NCI-H446 treated with DMSO at 0.1 percent for 48 hours (cell line): ENCODE measurements at regions not wholly inside any gene's neighbourhood (a gene's known extent, or its start where the extent isn't known, plus 50 kb on each side); places are given as distances from the start of the nearest gene placed in this dataset.
"Not testable (repeated sequence)": the region's sequence is repeated elsewhere in the genome, so short reads cannot be mapped to it uniquely, and the experiment has no call there.

Source experiments
- DNase-seq: peaks from one replicate; lab custom pipeline; 2025; lab: John Stamatoyannopoulos, UW

- no peak for DNase-seq
Measured at GRCh38 chr1:64361974-64362373, 108.0 kb upstream of the CACHD1 start.

GRCh38 chr1:64363111-64363510 lies 106.8 kb upstream of the CACHD1 start:
- peak; percentile 82 for DNase-seq

- peak; percentile 30 for DNase-seq
Measured at GRCh38 chr1:64363616-64364015, 106.3 kb upstream of the CACHD1 start.

- no peak for DNase-seq
Measured at GRCh38 chr1:64366821-64367220, 103.1 kb upstream of the CACHD1 start.

GRCh38 chr1:64368344-64368743 lies 101.6 kb upstream of the CACHD1 start:
- no peak for DNase-seq

- no peak for DNase-seq
Measured at GRCh38 chr1:64378826-64379225, 91.1 kb upstream of the CACHD1 start.

- no peak for DNase-seq
Measured at GRCh38 chr1:64387389-64388285, 82.3 kb upstream of the CACHD1 start.

- no peak for DNase-seq
Measured at GRCh38 chr1:64388336-64388735, 81.6 kb upstream of the CACHD1 start.

GRCh38 chr1:64392109-64392508 lies 77.8 kb upstream of the CACHD1 start:
- no peak for DNase-seq

- DNase-seq, result no peak
Measured at GRCh38 chr1:64393790-64394189, 76.1 kb upstream of the CACHD1 start.

- DNase-seq, result no peak
Measured at GRCh38 chr1:64396817-64397216, 73.1 kb upstream of the CACHD1 start.

- DNase-seq, result no peak
Measured at GRCh38 chr1:64397541-64397940, 72.4 kb upstream of the CACHD1 start.

- DNase-seq, result no peak
Measured at GRCh38 chr1:64398936-64399335, 71.0 kb upstream of the CACHD1 start.

GRCh38 chr1:64401285-64401684 lies 68.6 kb upstream of the CACHD1 start:
- DNase-seq, result no peak

- no peak for DNase-seq
Measured at GRCh38 chr1:64403331-64403730, 66.6 kb upstream of the CACHD1 start.

- no peak for DNase-seq
Measured at GRCh38 chr1:64404202-64404601, 65.7 kb upstream of the CACHD1 start.

GRCh38 chr1:64405833-64406232 lies 64.1 kb upstream of the CACHD1 start:
- DNase-seq, result no peak

- DNase-seq, result no peak
Measured at GRCh38 chr1:64410217-64410616, 59.7 kb upstream of the CACHD1 start.

GRCh38 chr1:64414855-64415546 lies 54.9 kb upstream of the CACHD1 start:
- DNase-seq, result not testable (repeated sequence)

GRCh38 chr1:64417803-64418202 lies 52.1 kb upstream of the CACHD1 start:
- DNase-seq, result no peak
